Epithelial cell of esophagus (primary cell): ENCODE measurements at regions not wholly inside any gene's neighbourhood (a gene's known extent, or its start where the extent isn't known, plus 50 kb on each side); places are given as distances from the start of the nearest gene placed in this dataset.

Source experiments
- DNase-seq: peaks from one replicate; pipeline ENCODE4 v3.0.0; 2010; ENCODE audit warnings: low read depth
- H3K4me3 ChIP-seq: 2 replicates; pipeline ENCODE4 v1.5.1; 2011; ENCODE audit warnings: mild to moderate bottlenecking, low read length, control low read depth
- CTCF ChIP-seq: IDR thresholded peaks from 2 replicates; pipeline ENCODE4 v1.5.1; 2011; ENCODE audit warnings: low read depth, mild to moderate bottlenecking, low read length, control low read depth, inconsistent platforms; ENCODE audit not compliant: insufficient read depth; ENCODE audit errors: missing control alignments

- no peak for TF ChIP-seq CTCF
- peak; percentile 24 for DNase-seq
- no peak overlapping the region for H3K4me3 ChIP-seq
Measured at GRCh38 chr7:17716816-17717215, 223.5 kb downstream of the SNX13 start.

GRCh38 chr7:17719998-17720397 is 220.3 kb downstream of the SNX13 start:
- no peak overlapping the region for H3K4me3 ChIP-seq
- DNase-seq = peak; percentile 41
- no peak for TF ChIP-seq CTCF

GRCh38 chr7:17721736-17722285 is 218.5 kb downstream of the SNX13 start:
- no peak for DNase-seq
- TF ChIP-seq CTCF = no peak
- no peak overlapping the region for H3K4me3 ChIP-seq

GRCh38 chr7:17722798-17723197 is 217.5 kb downstream of the SNX13 start:
- no peak for TF ChIP-seq CTCF
- no peak for DNase-seq
- H3K4me3 ChIP-seq = no peak overlapping the region

- no peak for TF ChIP-seq CTCF
- H3K4me3 ChIP-seq = no peak overlapping the region
- no peak for DNase-seq
Measured at GRCh38 chr7:17725821-17726220, 214.5 kb downstream of the SNX13 start.

- no peak for DNase-seq
- H3K4me3 ChIP-seq = no peak overlapping the region
- no peak for TF ChIP-seq CTCF
Measured at GRCh38 chr7:17732083-17732482, 208.2 kb downstream of the SNX13 start.
